Glutamatergic neuron (in vitro differentiated cells): ENCODE measurements at regions not wholly inside any gene's neighbourhood (a gene's known extent, or its start where the extent isn't known, plus 50 kb on each side); places are given as distances from the start of the nearest gene placed in this dataset.

ENCODE experiments used
- DNase-seq: peaks from one replicate; pipeline ENCODE4 v3.0.0; 2022
- H3K27ac Mint-ChIP-seq: one replicate; pipeline ENCODE4 v1.8.0; 2020; ENCODE audit warnings: mild to moderate bottlenecking, mixed read lengths, inconsistent platforms; ENCODE audit not compliant: unreplicated experiment
- H3K27me3 Mint-ChIP-seq: one replicate; pipeline ENCODE4 v1.8.0; 2020; ENCODE audit warnings: mild to moderate bottlenecking, moderate library complexity, mixed read lengths, inconsistent platforms; ENCODE audit not compliant: unreplicated experiment
- H3K36me3 Mint-ChIP-seq: one replicate; pipeline ENCODE4 v1.8.0; 2020; ENCODE audit warnings: mild to moderate bottlenecking, mixed read lengths, inconsistent platforms; ENCODE audit not compliant: unreplicated experiment
- H3K4me1 Mint-ChIP-seq: one replicate; pipeline ENCODE4 v1.8.0; 2020; ENCODE audit warnings: mild to moderate bottlenecking, low read depth, mixed read lengths, inconsistent platforms; ENCODE audit not compliant: unreplicated experiment
- H3K4me3 Mint-ChIP-seq: one replicate; pipeline ENCODE4 v1.8.0; 2020; ENCODE audit warnings: mild to moderate bottlenecking, mixed read lengths, inconsistent platforms; ENCODE audit not compliant: unreplicated experiment
- H3K9me3 Mint-ChIP-seq: one replicate; pipeline ENCODE4 v1.8.0; 2020; ENCODE audit warnings: mild to moderate bottlenecking, moderate library complexity, mixed read lengths, inconsistent platforms; ENCODE audit not compliant: unreplicated experiment
- TF ChIP-seq, protein P1 (sequence below): fragments of 200-600 bp; sonication (generic); IDR thresholded peaks from one replicate; pipeline ENCODE4 v1.5.0; 2021; ENCODE audit not compliant: partially characterized antibody, unreplicated experiment

DNA sequence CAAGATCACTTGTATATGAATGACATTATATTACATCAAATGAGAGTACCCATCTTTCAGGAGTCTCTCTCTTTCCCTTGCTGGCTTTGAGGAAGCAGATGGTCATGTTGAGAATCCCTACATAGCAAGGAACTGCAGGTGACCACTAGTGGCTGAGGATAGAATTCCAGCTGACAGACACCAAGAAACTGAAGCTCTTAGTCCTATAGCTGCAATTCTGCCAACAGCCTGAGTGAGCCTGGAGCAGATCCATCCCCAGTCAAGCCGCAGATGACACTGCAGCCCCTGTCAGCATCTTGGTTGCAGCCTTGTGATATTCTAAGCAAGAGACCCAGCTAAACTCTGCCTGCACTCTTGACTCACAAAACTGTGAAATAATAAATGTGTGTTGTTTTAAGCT is 531.5 kb downstream of the CSNK1G3 start:
- Mint-ChIP-seq H3K27ac (no peak overlapping the region), H3K4me3 (no peak overlapping the region), H3K4me1 (peaks cover 3% of the 10 kb centered on the region), H3K27me3 (no peaks in the 10 kb centered on the region), H3K36me3 (peaks cover 8% of the 10 kb centered on the region), H3K9me3 (peaks cover 2% of the 10 kb centered on the region)
- no peak for DNase-seq
- TF ChIP-seq, protein P1, sequence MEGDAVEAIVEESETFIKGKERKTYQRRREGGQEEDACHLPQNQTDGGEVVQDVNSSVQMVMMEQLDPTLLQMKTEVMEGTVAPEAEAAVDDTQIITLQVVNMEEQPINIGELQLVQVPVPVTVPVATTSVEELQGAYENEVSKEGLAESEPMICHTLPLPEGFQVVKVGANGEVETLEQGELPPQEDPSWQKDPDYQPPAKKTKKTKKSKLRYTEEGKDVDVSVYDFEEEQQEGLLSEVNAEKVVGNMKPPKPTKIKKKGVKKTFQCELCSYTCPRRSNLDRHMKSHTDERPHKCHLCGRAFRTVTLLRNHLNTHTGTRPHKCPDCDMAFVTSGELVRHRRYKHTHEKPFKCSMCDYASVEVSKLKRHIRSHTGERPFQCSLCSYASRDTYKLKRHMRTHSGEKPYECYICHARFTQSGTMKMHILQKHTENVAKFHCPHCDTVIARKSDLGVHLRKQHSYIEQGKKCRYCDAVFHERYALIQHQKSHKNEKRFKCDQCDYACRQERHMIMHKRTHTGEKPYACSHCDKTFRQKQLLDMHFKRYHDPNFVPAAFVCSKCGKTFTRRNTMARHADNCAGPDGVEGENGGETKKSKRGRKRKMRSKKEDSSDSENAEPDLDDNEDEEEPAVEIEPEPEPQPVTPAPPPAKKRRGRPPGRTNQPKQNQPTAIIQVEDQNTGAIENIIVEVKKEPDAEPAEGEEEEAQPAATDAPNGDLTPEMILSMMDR, result no peak

GRCh38 chr5:124040799-124041198 is 528.8 kb downstream of the CSNK1G3 start:
- Mint-ChIP-seq H3K27ac (no peak overlapping the region), H3K4me1 (peaks cover 3% of the 10 kb centered on the region), H3K36me3 (peaks cover 8% of the 10 kb centered on the region), H3K9me3 (peaks cover 2% of the 10 kb centered on the region), H3K4me3 (no peak overlapping the region), H3K27me3 (no peaks in the 10 kb centered on the region)
- TF ChIP-seq, protein P1, result no peak
- no peak for DNase-seq

DNA sequence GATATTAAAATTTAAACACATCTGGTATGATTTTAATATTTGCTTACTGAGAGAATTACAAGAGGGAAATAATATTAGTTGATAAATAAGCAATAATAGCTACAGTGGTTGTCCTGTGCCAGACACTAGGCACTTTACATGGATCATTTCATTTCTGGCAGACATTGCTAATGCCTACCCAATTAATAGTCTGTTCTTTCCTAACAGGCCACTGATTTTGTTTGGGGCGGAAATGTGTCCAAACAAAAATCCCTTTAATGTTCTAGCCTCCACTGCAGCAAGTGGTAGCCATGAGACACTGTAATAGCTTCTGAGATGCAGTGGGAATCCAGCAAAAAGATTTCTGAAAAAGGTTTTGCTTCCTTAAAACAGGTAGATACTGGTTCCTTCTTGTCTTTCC is 527.4 kb downstream of the CSNK1G3 start:
- no peak overlapping the region for H3K4me3 Mint-ChIP-seq
- H3K27ac Mint-ChIP-seq, result no peak overlapping the region
- TF ChIP-seq, protein P1, result no peak
- no peak for DNase-seq
- peaks cover 2% of the 10 kb centered on the region for H3K9me3 Mint-ChIP-seq
- H3K27me3 Mint-ChIP-seq, result no peaks in the 10 kb centered on the region
- peaks cover 3% of the 10 kb centered on the region for H3K4me1 Mint-ChIP-seq
- peaks cover 8% of the 10 kb centered on the region for H3K36me3 Mint-ChIP-seq

DNA sequence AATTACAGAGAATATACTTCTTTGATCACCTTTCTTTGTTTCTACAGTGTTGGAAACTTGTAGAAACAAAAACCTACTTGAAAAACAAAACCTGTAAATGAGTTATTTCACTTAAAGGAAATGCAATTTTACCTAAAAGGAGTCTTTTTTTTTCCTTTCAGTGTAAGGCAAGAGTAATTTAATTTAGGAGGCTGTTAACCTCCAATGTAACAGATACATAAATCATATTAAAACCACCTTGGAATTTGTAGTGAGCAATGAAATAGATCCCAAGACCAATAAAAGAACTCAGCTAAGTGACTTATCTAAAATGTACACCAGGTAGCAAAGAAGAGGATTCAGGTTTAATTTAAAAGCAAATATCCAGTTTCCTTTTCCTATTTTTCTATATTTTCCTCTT is 524.8 kb downstream of the CSNK1G3 start:
- H3K27ac Mint-ChIP-seq, result no peak overlapping the region
- peaks cover 7% of the 10 kb centered on the region for H3K36me3 Mint-ChIP-seq
- DNase-seq, result no peak
- H3K4me3 Mint-ChIP-seq, result no peak overlapping the region
- H3K9me3 Mint-ChIP-seq, result peaks cover 2% of the 10 kb centered on the region
- no peaks in the 10 kb centered on the region for H3K27me3 Mint-ChIP-seq
- TF ChIP-seq, protein P1, result no peak
- peaks cover 6% of the 10 kb centered on the region for H3K4me1 Mint-ChIP-seq

GRCh38 chr5:124034963-124035362 is 523.0 kb downstream of the CSNK1G3 start:
- Mint-ChIP-seq H3K4me1 (peaks cover 6% of the 10 kb centered on the region), H3K36me3 (no peaks in the 10 kb centered on the region), H3K4me3 (no peak overlapping the region), H3K27ac (no peak overlapping the region), H3K9me3 (no peaks in the 10 kb centered on the region), H3K27me3 (no peaks in the 10 kb centered on the region)
- TF ChIP-seq, protein P1, result no peak
- no peak for DNase-seq
